BJ (cell line): ENCODE measurements at regions not wholly inside any gene's neighbourhood (a gene's known extent, or its start where the extent isn't known, plus 50 kb on each side); places are given as distances from the start of the nearest gene placed in this dataset.

Source experiments
- CTCF ChIA-PET: fragments of 350-600 bp; formaldehyde crosslinking; extraction: SDS; loops from one replicate; lab custom pipeline; 2021; ENCODE audit warnings: antibody characterized with exemption, inconsistent platforms; lab: Yijun Ruan, JAX
- POLR2A ChIA-PET: fragments of 300-600 bp; sonication (Branson Sonifier 250); formaldehyde crosslinking; extraction: SDS; loops from one replicate; lab custom pipeline; 2021; ENCODE audit warnings: antibody characterized with exemption; lab: Charles Lee
- DNase-seq: peaks from one replicate; pipeline ENCODE4 v3.0.0-alpha.2; 2011; ENCODE audit warnings: low read depth
- H3K27me3 ChIP-seq: 2 replicates; pipeline ENCODE4 v1.6.0; 2011; ENCODE audit warnings: low read length; ENCODE audit not compliant: control insufficient read depth, insufficient read depth
- H3K36me3 ChIP-seq: 2 replicates; pipeline ENCODE4 v1.5.1; 2011; ENCODE audit warnings: low read length; ENCODE audit not compliant: control insufficient read depth, insufficient read depth
- H3K4me3 ChIP-seq: 2 replicates; pipeline ENCODE4 v1.5.1; 2011; ENCODE audit warnings: low read depth, mild to moderate bottlenecking, control low read depth, low read length
- CTCF ChIP-seq: IDR thresholded peaks from 2 replicates; pipeline ENCODE4 v1.5.1; 2011; ENCODE audit warnings: low read depth, mild to moderate bottlenecking, control low read depth, inconsistent platforms, low read length, moderate library complexity; ENCODE audit not compliant: insufficient read depth

- ChIA-PET CTCF (interaction anchor here (0.9 kb wide), 1 partner anchor 12 kb away, joined by 4 read pairs; no protein-coding TSS in a partner anchor), POLR2A (no interaction called here)
- no peak for TF ChIP-seq CTCF
Measured at GRCh38 chr2:12317286-12317685, 399.4 kb upstream of the TRIB2 start.

DNA sequence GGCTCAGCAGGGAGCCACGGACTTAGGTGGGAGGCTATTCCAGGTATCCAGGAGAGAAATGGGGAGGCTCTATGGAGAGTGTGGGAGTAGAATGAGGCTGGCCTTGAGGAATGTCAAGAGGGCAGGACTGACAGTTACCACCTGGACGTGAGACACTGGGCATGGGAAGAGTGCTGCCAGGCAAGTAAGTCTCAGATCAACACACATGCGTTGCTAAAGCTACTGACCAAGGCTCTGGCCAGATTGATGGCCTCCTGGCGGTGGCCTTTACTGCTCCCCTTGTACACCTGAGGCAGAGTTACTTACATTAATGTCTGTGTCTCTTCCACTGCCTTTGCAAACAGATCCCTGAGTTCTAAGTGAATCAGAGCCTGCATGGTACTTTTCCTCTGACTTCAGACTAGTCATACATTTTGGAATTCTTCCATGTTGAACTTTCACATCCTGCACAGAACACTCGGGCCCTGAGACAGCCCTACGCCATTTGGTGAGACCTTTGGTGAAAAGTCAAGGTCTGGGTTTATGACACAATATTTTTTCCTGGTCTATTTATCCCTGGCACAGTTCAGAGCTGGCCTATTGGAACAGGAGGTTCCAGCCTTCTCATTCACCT, 398.8 kb upstream of the TRIB2 start:
- CTCF ChIA-PET, result interaction anchor here (0.9 to 2.0 kb wide), 3 partner anchors 11 to 689 kb away, joined by 3 to 6 read pairs (median 4); no protein-coding TSS in a partner anchor
- Histone ChIP-seq H3K4me3 (no peak overlapping the region), H3K36me3 (no peaks in the 10 kb centered on the region), H3K27me3 (peaks cover 1% of the 10 kb centered on the region; the same call in 1 of the 2 replicates)
- DNase-seq, result peak; percentile 68
- no peak for TF ChIP-seq CTCF
- POLR2A ChIA-PET, result interaction anchor here (0.5 to 1.4 kb wide), 2 partner anchors 216 to 398 kb away, joined by 4 to 8 read pairs; no protein-coding TSS in a partner anchor

More at GRCh38 chr2:12317286-12317685, 399.4 kb upstream of the TRIB2 start:
- H3K36me3 ChIP-seq, result no peaks in the 10 kb centered on the region
- H3K27me3 ChIP-seq, result peaks cover 1% of the 10 kb centered on the region; the same call in 1 of the 2 replicates
- no peak for DNase-seq
- H3K4me3 ChIP-seq, result no peak overlapping the region

DNA sequence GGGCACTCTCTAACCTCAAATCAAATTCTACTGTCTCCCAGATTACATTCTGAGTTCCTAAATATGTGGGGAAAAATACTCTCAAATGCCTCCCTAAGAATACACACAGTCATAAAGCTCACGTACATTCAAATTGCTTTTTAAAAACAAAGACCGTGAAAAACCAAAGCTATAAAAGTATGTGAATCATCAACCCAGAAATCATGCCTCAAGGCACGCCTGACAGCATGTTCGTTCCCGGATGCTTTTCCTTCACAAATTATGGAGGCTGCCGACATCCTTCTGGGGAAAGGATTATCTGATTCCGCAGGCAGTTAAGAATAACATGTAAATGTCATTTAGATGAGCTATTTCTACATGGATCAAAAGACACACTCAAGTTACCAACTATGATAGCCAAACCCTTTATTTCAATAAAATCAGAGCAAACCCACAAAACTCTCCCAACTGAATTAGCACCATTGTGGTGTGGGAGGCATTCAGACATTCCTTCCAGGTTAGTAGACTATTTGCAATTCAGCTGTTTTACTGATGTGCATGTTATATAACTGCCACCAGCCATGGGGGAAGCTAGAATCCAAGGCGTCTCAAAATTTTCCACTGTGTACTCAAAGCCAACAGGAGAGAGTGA, 398.2 kb upstream of the TRIB2 start:
- no peak for TF ChIP-seq CTCF
- CTCF ChIA-PET, result interaction anchor here (0.9 to 2.0 kb wide), 3 partner anchors 12 to 689 kb away, joined by 3 to 6 read pairs (median 4); no protein-coding TSS in a partner anchor
- POLR2A ChIA-PET, result interaction anchor here (0.5 to 1.4 kb wide), 2 partner anchors 216 to 398 kb away, joined by 4 to 8 read pairs; no protein-coding TSS in a partner anchor
- peak; percentile 96 for DNase-seq
- Histone ChIP-seq H3K36me3 (no peaks in the 10 kb centered on the region), H3K4me3 (no peak overlapping the region), H3K27me3 (peaks cover 1% of the 10 kb centered on the region; the same call in 1 of the 2 replicates)

- Histone ChIP-seq H3K36me3 (no peaks in the 10 kb centered on the region), H3K4me3 (no peak overlapping the region), H3K27me3 (no peaks in the 10 kb centered on the region; the same call in 1 of the 2 replicates)
- CTCF ChIA-PET, result interaction anchor here (1.4 to 2.0 kb wide), 2 partner anchors 398 to 687 kb away, joined by 3 to 6 read pairs; no protein-coding TSS in a partner anchor
- POLR2A ChIA-PET, result no interaction called here
- DNase-seq, result no peak
- TF ChIP-seq CTCF, result no peak
Measured at GRCh38 chr2:12320027-12320734, 396.6 kb upstream of the TRIB2 start.
